GM04503 (cell line): ENCODE measurements at regions not wholly inside any gene's neighbourhood (a gene's known extent, or its start where the extent isn't known, plus 50 kb on each side); places are given as distances from the start of the nearest gene placed in this dataset.

Experiments
- DNase-seq: peaks from one replicate; pipeline ENCODE4 v3.0.0-alpha.2; 2012; ENCODE audit warnings: low read depth

DNA sequence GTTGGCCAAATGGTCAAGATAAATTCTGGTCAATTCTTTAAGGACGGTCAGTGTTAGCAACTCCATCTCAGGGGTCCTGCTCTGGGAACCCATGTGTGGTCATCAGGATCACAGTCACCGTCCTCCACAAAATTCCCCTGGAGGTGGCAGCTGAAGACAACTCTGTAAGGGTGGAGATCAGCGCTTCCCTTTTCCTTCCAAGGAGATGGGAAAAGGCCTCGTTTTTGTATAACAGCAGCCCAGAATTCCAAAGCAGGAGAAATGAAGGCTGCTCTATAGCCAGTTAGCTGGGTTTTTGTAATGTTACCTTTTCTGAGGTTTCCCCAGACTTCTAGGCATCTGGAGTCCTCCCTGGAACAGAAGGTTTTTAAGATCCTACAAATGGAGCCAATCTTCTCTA lies 334.8 kb downstream of the MYCN start:
- no peak for DNase-seq

GRCh38 chr2:16273111-16273510 lies 332.8 kb downstream of the MYCN start:
- DNase-seq: no peak

DNA sequence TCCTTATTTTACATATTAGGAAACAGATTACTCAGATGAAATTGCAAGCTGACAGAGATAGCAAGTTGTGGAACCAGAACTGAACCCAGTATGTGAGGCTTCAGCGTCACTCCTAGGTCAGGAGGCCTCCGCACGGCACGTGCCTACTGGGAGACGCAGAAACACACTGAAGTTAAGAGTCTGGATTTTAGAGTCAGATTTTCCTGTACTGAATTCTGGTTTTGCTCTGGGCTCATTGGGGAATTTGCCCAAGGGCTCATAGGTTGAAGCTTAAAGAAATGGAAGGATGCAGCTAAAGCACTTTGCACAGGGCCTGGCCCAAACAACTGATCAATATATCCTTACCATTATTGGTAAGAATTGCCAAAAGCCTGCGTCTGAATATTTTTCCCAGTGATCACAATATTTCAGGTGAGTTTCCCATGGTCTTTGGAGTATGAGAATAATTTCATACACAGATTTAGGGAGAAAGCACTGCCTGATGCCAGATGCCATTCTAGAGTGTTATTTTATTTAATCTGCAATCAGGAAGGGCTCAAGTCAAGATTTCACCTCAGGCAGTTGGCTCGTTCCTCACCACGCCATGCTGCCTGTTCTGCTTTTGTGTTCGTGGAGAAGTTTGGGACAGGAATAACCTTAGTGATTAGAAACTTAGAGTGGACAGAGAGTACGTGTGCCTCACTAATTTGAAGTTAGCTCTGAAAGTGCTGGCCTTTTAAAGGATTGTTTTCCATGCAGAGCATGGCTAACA lies 331.9 kb downstream of the MYCN start:
- DNase-seq: no peak

- no peak for DNase-seq
Observed at GRCh38 chr2:16271231-16271896, 331.0 kb downstream of the MYCN start.

- no peak for DNase-seq
Observed at GRCh38 chr2:16270441-16270840, 330.1 kb downstream of the MYCN start.

GRCh38 chr2:16268301-16269000 lies 328.1 kb downstream of the MYCN start:
- no peak for DNase-seq

GRCh38 chr2:16266571-16266970 lies 326.2 kb downstream of the MYCN start:
- no peak for DNase-seq

GRCh38 chr2:16264931-16265540 lies 324.7 kb downstream of the MYCN start:
- no peak for DNase-seq

DNA sequence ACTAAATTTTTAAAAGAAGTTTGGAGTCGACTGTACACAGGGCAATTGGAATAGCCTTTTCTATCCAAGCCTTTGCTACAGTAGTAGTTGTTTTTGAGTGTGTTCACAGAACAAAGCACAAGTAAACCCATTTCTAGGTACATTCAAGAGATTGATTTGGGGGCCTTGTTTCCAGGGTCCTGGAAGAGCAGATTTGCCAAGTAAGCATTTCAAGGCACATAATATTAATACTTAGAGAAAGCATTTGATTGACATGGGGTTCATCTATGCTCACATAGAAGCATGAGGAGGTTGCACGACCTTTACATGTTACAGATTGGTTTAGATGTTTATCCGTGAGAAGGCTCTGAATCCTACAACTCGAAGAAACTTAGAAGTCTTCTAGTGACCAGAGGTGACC lies 324.1 kb downstream of the MYCN start:
- DNase-seq: no peak

- DNase-seq: no peak
Observed at GRCh38 chr2:16263241-16263890, 323.0 kb downstream of the MYCN start.

DNA sequence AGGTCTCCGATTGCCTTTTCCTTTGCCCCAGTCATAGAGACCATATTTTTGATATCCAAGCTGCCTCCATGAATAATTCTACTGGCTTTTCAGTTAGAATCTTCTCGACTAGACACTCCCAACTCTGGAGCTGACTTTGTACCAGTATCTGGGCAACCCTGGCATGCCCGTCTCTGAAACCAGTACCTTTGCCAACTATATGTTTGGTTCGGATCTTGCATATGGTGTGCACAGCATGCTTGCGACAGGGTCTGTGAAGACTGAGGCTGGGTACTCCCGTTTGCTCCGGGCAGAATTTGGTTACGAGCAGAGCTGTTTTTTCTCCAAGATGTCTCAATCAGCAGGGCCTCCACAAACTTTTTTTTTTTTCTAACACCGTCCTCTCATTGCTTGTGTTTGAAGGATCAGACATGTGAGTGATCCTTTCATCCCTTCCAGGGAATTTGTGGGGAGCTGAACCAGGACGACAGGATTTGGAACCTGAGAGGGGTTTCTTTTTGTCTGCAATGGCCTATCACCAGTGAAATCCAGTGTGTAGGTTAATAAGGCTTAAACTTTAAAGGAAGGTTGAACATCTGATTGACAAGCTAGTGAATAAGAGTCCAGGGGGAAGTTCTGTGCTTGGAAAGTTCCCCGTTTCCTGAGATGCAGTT lies 322.3 kb downstream of the MYCN start:
- DNase-seq: no peak

GRCh38 chr2:16261791-16262190 lies 321.4 kb downstream of the MYCN start:
- no peak for DNase-seq

DNA sequence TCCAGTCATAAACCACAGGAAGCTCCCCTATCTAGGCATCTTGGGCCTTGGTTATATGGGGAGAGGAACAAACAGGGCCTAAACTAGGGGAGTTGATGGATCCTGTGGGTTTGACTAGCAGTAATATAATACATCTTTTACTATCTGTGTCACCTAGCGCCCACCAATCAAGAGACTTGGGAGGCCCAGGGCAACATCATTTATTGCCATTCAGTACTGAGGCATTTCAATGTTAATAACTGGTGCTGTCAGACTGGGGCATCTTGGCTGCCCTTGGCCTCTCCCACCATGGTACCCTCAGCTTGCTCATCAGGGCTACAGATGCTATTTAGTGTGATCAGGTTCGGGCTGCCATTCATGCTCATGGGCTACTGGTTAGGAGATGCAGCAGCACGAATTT lies 320.7 kb downstream of the MYCN start:
- no peak for DNase-seq

- no peak for DNase-seq
Observed at GRCh38 chr2:16260041-16260830, 319.9 kb downstream of the MYCN start.

- DNase-seq: no peak
Observed at GRCh38 chr2:16259010-16259409, 318.7 kb downstream of the MYCN start.

GRCh38 chr2:16258350-16258749 lies 318.0 kb downstream of the MYCN start:
- DNase-seq: no peak

DNA sequence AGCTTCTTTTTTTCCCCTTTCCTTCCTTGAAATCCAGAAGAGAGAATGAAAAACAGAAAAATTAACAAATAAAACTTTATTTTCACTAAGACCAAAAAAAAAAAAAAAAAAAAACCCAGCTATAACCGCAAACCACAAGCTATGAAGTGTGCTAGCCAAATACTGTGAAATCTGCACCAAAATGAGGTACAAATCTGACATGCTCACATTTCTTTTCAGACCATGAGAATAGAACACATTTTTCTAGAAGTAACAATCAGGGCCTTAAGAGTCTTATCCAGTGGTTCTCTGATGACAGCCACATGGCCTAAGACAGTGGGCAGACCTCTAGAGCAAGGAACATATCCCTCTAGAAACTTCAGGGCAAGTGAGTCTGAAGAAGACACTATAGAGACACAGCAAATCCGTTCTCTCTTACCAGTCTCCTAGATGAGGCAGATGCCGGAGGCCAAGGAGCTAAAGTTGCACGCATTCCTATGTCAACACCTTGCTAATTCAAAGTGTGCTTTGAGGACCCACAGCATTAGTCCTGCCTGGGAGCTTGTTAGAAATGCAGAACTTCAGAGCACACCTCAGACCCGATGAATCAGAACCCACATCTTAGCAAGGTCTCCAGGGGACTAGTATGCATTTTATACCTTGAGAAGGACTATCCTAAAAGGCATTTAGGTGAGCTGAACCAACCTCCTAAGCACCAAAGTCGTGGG lies 317.1 kb downstream of the MYCN start:
- DNase-seq: no peak

GRCh38 chr2:16256601-16257321 lies 316.4 kb downstream of the MYCN start:
- DNase-seq: no peak

DNA sequence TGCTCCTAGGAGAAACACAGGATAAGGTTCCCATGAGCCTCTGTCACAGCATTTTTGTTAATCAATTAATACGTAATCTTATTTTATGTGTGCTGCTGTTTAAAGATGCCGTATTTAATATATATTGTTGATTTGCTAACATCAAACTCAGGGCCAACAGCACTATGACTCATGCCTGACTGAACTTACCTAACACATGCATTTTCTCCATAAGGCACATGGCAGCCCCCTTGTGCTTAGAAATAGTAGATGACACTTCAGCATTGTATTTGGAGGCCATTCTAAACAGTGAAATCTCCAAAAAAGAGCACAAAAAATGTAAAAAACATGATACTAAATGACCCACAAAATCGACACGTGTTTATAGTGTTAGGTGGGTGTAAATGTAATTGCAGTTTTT lies 314.8 kb downstream of the MYCN start:
- DNase-seq: no peak
